Stimulated activated CD8-positive, alpha-beta memory T cell treated with anti-CD3 and anti-CD28 coated beads, Interleukin-7, amount 100 ng/mL, for 48 hours (primary cell): ENCODE measurements at regions not wholly inside any gene's neighbourhood (a gene's known extent, or its start where the extent isn't known, plus 50 kb on each side); places are given as distances from the start of the nearest gene placed in this dataset.
"Not testable (repeated sequence)": the region's sequence is repeated elsewhere in the genome, so short reads cannot be mapped to it uniquely, and the experiment has no call there.

Source experiments
- DNase-seq, 2 donors: peaks; one replicate each; pipeline ENCODE4 v3.0.0-alpha.2; 2020; ENCODE audit warnings: low read depth in 1 of 2; ENCODE audit errors: extremely low read depth in 1 of 2

DNA sequence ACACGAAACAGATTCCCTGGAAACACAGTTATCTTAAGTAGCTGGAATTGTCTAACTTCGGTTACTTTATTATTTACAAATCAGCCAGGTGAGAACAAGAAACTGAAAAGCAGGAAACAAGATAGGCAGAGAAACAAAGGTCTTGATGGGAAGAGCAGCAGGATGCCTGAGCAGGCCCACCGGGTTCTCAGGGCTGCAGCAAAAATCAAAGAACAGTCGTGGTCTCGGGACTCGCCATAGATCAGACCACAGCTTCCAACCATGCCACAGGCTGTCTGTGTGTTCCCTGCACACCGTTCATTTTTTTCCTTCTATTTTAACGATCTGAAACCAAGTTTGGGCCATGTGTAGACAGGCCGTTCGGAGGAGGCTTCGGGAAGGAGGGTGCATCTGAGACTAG, 62.7 kb upstream of the SOX11 start:
- DNase-seq, result not testable (repeated sequence)

DNA sequence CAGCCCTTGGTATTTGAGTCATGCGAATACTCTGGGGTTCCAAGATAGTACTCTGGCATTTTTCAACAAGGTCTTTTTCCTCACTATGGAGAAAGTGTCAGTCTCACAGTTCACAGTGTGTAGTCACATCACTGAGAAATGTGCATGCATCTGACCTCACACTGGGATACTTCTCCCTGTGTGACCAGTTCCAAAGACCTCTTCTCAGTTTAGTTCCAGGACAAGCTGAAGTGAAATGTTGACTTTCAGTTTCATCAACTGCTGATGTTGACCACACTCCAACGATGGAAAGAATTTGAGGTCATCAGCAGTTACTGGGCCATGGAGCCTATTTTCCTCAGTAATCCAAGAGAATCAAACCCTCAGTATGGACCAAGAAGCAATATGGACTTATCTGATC, 55.1 kb upstream of the SOX11 start:
- not testable (repeated sequence) for DNase-seq
